Femur (tissue), 1 donor: ENCODE measurements at regions not wholly inside any gene's neighbourhood (a gene's known extent, or its start where the extent isn't known, plus 50 kb on each side); places are given as distances from the start of the nearest gene placed in this dataset.

Experiments used
- DNase-seq: peaks from one replicate; pipeline ENCODE4 v3.0.0-alpha.2; 2017

- DNase-seq: no peak
These were observed 166.8 kb upstream of the FOXQ1 start for GRCh38 chr6:1144842-1145767.

DNA sequence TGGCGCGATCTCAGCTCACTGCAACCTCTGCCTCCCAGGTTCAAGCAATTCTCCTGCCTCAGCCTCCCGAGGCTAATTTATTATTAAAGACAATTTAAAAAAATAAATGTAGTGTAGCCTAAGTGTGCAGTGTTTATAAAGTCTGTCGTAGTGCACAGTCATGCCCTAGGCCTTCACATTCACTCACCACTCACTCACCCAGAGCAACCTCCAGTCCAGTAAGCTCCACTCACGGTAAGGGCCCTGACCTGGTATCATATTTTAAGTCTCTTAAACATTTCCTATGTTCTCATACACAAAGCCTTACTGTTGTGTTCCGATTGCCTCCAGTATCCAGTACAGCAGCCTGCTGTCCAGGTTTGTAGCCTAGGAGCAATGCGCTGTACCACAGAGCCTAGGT, 168.2 kb upstream of the FOXQ1 start:
- DNase-seq: no peak

GRCh38 chr6:1139155-1139890, 172.6 kb upstream of the FOXQ1 start:
- DNase-seq: no peak

DNA sequence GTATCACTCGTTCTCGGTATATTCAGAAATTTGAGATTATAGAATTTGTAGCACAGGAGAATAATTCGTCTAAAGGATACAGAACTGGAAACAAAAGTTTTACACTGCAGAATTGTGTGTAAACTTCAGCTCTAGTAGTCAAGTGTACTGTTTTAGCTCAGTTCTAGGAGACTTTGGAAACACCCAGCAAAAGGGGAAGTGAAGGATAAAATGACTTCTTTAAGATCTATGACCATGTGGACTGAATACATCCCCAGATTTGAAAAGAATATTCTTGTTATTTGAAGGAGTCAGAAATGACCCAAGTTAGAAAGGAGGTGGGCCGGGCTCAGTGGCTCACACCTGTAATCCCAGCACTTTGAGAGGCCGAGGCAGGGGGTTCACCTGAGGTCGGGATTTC, 174.0 kb upstream of the FOXQ1 start:
- no peak for DNase-seq

DNA sequence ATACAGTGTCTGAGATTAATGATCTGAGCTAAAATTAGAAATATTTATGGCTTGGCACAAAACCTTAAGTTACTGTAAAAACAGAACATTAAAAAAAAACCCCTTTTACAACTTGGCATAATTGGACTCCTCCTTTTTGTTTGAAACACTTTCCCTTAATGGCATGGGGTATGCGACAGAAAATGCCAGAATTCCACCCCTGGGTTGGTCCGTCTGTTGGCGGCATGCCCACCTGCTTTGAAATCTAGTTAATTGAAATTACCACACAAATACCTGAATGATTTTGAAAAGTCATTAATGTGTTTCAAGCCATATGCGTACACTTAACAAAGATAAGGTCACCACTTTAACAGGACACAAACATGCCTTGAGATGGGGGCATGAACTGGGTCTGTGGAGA, 175.1 kb upstream of the FOXQ1 start:
- DNase-seq: no peak

GRCh38 chr6:1136415-1136774, 175.5 kb upstream of the FOXQ1 start:
- DNase-seq: no peak

- DNase-seq: no peak
These were observed 176.0 kb upstream of the FOXQ1 start for GRCh38 chr6:1135726-1136414.

DNA sequence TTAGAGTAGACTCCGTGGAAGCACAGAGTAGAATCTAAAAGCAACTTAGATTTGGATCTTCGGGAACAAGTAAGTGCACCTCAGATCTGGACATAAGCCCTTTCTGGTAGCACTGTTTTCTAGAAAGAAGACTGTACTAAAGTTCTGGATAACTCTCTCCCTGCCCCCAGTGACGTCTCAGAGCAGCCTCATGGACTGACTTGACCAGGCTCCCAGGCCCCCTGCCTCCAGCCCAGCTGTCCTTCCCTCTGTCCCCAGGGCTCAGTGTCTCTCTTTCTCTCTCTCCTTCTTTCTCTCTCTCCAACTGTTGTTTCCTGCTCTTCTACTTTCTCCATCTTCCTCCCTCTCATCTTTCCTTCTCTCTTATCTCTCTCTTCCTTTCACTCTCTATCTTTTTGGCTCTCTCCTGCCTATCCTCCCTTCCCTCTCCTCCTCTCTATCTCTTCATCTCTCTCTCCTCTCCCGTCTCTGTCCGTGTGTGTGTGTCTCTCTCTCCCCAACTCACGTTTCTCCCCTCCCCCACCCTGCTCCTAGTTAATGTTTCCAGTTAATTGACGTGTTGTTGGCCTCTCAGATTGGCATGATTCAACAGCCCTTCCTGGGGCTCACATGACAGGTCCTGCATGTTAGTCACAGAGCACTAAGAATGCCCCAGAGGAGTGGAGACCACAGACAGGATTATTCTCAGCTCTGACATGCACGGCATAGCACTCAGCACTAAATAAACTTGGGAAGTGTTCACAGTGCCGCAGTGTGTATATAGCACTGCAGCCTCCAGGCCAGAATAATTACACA, 180.4 kb upstream of the FOXQ1 start:
- no peak for DNase-seq

GRCh38 chr6:1130709-1131108, 181.2 kb upstream of the FOXQ1 start:
- no peak for DNase-seq

- DNase-seq: peak; percentile 71
These were observed 182.8 kb upstream of the FOXQ1 start for GRCh38 chr6:1129131-1129530.

- DNase-seq: no peak
These were observed 184.2 kb upstream of the FOXQ1 start for GRCh38 chr6:1127597-1128288.

GRCh38 chr6:1127129-1127528, 184.8 kb upstream of the FOXQ1 start:
- no peak for DNase-seq

GRCh38 chr6:1126036-1126435, 185.9 kb upstream of the FOXQ1 start:
- no peak for DNase-seq

DNA sequence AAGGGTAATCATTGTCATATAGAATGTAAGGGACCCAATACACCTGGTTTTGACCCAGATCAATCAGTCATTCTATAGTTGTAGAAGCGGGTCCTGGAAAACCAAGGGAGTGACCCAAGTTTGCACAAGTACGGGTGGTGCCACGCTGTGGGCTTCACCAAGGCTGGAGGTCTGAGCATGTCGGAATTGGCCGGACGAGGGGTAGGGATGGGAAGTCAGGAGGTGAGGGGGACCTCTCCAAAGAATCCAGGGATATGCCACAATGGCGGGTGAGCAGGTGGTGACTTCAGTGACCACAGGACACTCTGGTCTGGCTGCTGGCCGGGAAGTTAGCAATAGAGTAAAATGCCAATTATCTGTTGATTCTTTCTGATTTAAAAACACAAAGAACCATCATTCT, 186.6 kb upstream of the FOXQ1 start:
- DNase-seq: no peak

DNA sequence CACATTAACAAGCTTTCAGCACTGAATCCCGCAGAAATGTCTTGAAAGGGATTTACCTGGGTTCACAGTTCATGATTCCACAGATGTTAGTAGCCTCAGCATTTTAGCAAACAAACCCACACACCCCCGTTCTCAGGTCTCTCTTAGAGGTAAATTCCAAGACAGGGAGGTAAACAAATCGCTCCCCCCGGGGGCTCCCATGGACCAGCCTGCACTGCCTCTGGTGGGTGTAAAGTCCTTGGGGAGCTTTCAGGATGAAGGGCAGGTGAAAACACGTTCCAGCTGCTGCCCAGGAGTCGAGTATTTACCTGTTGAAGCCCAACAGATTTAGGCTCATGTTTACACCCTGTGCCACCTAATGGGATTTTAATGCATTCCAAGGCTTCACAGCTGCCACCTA, 187.0 kb upstream of the FOXQ1 start:
- DNase-seq: no peak

DNA sequence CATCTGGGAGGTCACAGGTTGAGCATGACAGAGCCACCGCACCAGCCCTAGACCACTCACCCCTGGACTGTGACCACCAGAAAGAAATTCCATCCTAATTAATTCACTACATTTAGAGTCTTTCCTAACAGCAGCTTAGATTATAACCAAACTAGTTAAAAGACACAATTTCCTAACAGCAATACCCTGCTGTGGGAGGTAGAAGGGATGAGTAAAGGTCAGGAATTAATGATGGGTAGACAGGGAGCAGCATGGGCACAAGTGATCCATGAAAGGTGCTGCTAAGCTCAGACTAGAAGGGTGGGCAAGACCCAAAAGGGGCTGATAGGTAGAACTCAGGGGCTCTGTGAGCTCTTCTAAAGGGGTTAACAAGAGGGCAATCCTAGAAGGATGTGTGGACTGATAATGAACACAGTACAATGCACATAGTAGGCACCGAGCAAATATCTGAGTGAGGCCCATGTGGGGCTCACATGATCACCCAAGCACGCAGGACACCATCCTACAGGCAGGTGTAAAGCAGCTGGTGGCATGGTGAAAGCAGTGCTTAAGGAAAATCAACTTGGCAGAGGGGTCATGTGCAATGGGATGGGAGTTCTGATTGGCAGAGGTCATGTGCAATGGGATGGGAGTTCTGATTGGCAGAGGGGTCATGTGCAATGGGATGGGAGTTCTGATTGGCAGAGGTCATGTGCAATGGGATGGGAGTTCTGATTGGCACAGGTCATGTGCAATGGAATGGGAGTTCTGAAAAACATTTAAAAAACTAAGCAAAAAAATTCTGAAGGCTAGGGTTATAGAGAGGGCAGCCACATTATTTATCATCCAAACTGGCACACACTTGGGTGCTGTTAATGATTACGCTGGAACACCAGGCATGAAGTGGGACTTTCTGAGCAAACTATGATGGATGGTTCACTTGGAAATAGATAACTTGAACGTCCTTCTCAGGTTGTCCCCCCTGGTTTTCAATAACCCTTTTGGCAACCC, 188.2 kb upstream of the FOXQ1 start:
- DNase-seq: no peak

DNA sequence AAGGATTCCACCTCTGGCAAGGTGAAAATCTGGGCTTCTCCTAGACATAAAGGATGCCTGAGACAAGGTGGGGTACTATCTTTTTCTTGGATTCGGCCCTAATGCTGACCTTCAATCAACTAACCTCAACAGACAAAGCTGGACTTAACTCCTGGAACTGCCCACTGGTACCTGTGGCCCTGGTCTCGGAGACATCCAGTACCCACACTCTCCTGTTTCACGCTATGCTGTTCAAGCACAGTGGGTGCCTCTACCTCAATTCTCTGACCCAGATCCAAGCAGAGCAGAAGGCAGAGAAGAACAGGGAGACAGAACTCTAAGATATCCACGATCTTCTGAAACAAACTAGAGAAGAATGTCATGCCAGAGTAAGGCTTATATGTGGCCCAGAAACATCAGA, 189.8 kb upstream of the FOXQ1 start:
- DNase-seq: no peak

DNA sequence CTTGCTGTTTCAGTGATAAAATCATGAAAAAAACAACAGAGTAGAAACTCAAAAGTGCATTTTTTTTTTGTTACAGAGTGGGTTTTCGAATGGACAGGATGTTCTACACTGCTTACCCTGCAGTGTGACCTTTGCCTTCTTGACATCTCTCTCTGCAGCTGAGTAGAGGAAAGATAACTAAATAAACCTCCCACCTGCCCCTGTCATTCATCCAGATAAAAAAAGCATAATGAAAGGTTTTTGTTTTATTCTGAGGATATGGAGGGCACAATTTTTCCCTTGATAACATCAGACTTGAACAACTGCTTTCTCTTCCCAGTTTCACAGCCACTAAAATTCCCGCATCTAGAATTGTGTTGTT, 193.6 kb upstream of the FOXQ1 start:
- DNase-seq: no peak

- DNase-seq: no peak
These were observed 194.2 kb upstream of the FOXQ1 start for GRCh38 chr6:1117530-1118286.

- DNase-seq: no peak
These were observed 195.7 kb upstream of the FOXQ1 start for GRCh38 chr6:1116149-1116548.
